Stimulated activated naive CD4-positive, alpha-beta T cell (primary cell): ENCODE measurements at regions not wholly inside any gene's neighbourhood (a gene's known extent, or its start where the extent isn't known, plus 50 kb on each side); places are given as distances from the start of the nearest gene placed in this dataset.

ENCODE experiments used
- DNase-seq, 6 experiments: peaks; one replicate each; lab custom pipeline; 2025; lab: John Stamatoyannopoulos, UW

- DNase-seq, result no peak
Measured at GRCh38 chr10:128556182-128557110, 430.2 kb upstream of the MKI67 start.

GRCh38 chr10:128557149-128557710 lies 431.0 kb upstream of the MKI67 start:
- no peak for DNase-seq

- DNase-seq, result no peak
Measured at GRCh38 chr10:128560406-128560805, 434.2 kb upstream of the MKI67 start.

GRCh38 chr10:128560993-128561392 lies 434.8 kb upstream of the MKI67 start:
- no peak for DNase-seq

- DNase-seq, result no peak
Measured at GRCh38 chr10:128563387-128563786, 437.2 kb upstream of the MKI67 start.

- DNase-seq, result no peak
Measured at GRCh38 chr10:128563904-128564303, 437.7 kb upstream of the MKI67 start.

- no peak for DNase-seq
Measured at GRCh38 chr10:128566361-128566968, 440.2 kb upstream of the MKI67 start.

- no peak for DNase-seq
Measured at GRCh38 chr10:128567551-128567950, 441.3 kb upstream of the MKI67 start.

GRCh38 chr10:128568041-128568440 lies 441.8 kb upstream of the MKI67 start:
- DNase-seq, result no peak

GRCh38 chr10:128568491-128568890 lies 442.3 kb upstream of the MKI67 start:
- no peak for DNase-seq

GRCh38 chr10:128568990-128569945 lies 443.0 kb upstream of the MKI67 start:
- DNase-seq, result no peak

- no peak for DNase-seq
Measured at GRCh38 chr10:128570319-128570995, 444.2 kb upstream of the MKI67 start.

- DNase-seq, result no peak
Measured at GRCh38 chr10:128571071-128571470, 444.8 kb upstream of the MKI67 start.

GRCh38 chr10:128571745-128572144 lies 445.5 kb upstream of the MKI67 start:
- no peak for DNase-seq

GRCh38 chr10:128572696-128573095 lies 446.5 kb upstream of the MKI67 start:
- no peak for DNase-seq

- DNase-seq, result no peak
Measured at GRCh38 chr10:128573281-128573845, 447.1 kb upstream of the MKI67 start.

GRCh38 chr10:128573986-128574385 lies 447.8 kb upstream of the MKI67 start:
- no peak for DNase-seq

GRCh38 chr10:128574581-128575210 lies 448.5 kb upstream of the MKI67 start:
- DNase-seq, result no peak

GRCh38 chr10:128575761-128576160 lies 449.5 kb upstream of the MKI67 start:
- DNase-seq, result no peak

- no peak for DNase-seq
Measured at GRCh38 chr10:128576336-128576735, 450.1 kb upstream of the MKI67 start.
